ENCODE measurements at regions not wholly inside any gene's neighbourhood (a gene's known extent, or its start where the extent isn't known, plus 50 kb on each side); places are given as distances from the start of the nearest gene placed in this dataset.
A peak's percentile ranks its signal among the peaks of the same experiment; 100 is the strongest.

- no peak overlapping the region for H3K9ac ChIP-seq (ENCODE audit: low read depth, low read length)
- peaks cover 32% of the 10 kb centered on the region for H3K27me3 ChIP-seq (ENCODE audit: control insufficient read depth, insufficient read depth, low read length)
- H3K4me1 ChIP-seq (ENCODE audit: control insufficient read depth, insufficient read depth, low read length) = peaks cover 33% of the 10 kb centered on the region
- H3K36me3 ChIP-seq (ENCODE audit: control insufficient read depth, insufficient read depth, low read length) = no peaks in the 10 kb centered on the region
- no peak overlapping the region for H3K4me3 ChIP-seq (ENCODE audit: low read depth, low read length)
- no peaks in the 10 kb centered on the region; the same call in 1 of the 2 replicates for H3K9me3 ChIP-seq (ENCODE audit: control insufficient read depth, insufficient read depth, low read length)
- H3K27ac ChIP-seq (ENCODE audit: low read depth, low read length) = no peak overlapping the region
Measured at GRCh38 chr1:87682565-87682964, 353.9 kb downstream of the LMO4 start.

- Histone ChIP-seq H3K36me3 (ENCODE audit: control insufficient read depth, insufficient read depth, low read length) (no peaks in the 10 kb centered on the region), H3K9me3 (ENCODE audit: control insufficient read depth, insufficient read depth, low read length) (no peaks in the 10 kb centered on the region; the same call in 1 of the 2 replicates), H3K9ac (ENCODE audit: low read depth, low read length) (no peak overlapping the region), H3K4me3 (ENCODE audit: low read depth, low read length) (no peak overlapping the region), H3K27ac (ENCODE audit: low read depth, low read length) (no peak overlapping the region), H3K27me3 (ENCODE audit: control insufficient read depth, insufficient read depth, low read length) (peaks cover 35% of the 10 kb centered on the region), H3K4me1 (ENCODE audit: control insufficient read depth, insufficient read depth, low read length) (peaks cover 33% of the 10 kb centered on the region)
Measured at GRCh38 chr1:87683196-87683956, 354.7 kb downstream of the LMO4 start.

- peaks cover 35% of the 10 kb centered on the region for H3K27me3 ChIP-seq (ENCODE audit: control insufficient read depth, insufficient read depth, low read length)
- no peak overlapping the region for H3K27ac ChIP-seq (ENCODE audit: low read depth, low read length)
- no peaks in the 10 kb centered on the region; the same call in 1 of the 2 replicates for H3K9me3 ChIP-seq (ENCODE audit: control insufficient read depth, insufficient read depth, low read length)
- H3K4me3 ChIP-seq (ENCODE audit: low read depth, low read length) = peak overlapping the region; percentile 36; the same call in 1 of the 2 replicates
- H3K36me3 ChIP-seq (ENCODE audit: control insufficient read depth, insufficient read depth, low read length) = no peaks in the 10 kb centered on the region
- H3K9ac ChIP-seq (ENCODE audit: low read depth, low read length) = no peak overlapping the region
- H3K4me1 ChIP-seq (ENCODE audit: control insufficient read depth, insufficient read depth, low read length) = peaks cover 33% of the 10 kb centered on the region
Measured at GRCh38 chr1:87684194-87684593, 355.5 kb downstream of the LMO4 start.

GRCh38 chr1:87684713-87685205, 356.1 kb downstream of the LMO4 start:
- Histone ChIP-seq H3K27me3 (ENCODE audit: control insufficient read depth, insufficient read depth, low read length) (peaks cover 35% of the 10 kb centered on the region), H3K9me3 (ENCODE audit: control insufficient read depth, insufficient read depth, low read length) (no peaks in the 10 kb centered on the region), H3K4me3 (ENCODE audit: low read depth, low read length) (peak overlapping the region; percentile 36), H3K9ac (ENCODE audit: low read depth, low read length) (no peak overlapping the region), H3K27ac (ENCODE audit: low read depth, low read length) (peak overlapping the region; percentile 83), H3K4me1 (ENCODE audit: control insufficient read depth, insufficient read depth, low read length) (peaks cover 33% of the 10 kb centered on the region), H3K36me3 (ENCODE audit: control insufficient read depth, insufficient read depth, low read length) (no peaks in the 10 kb centered on the region)

- Histone ChIP-seq H3K27ac (ENCODE audit: low read depth, low read length) (peak overlapping the region; percentile 83), H3K4me3 (ENCODE audit: low read depth, low read length) (peak overlapping the region; percentile 36), H3K36me3 (ENCODE audit: control insufficient read depth, insufficient read depth, low read length) (no peaks in the 10 kb centered on the region), H3K9me3 (ENCODE audit: control insufficient read depth, insufficient read depth, low read length) (no peaks in the 10 kb centered on the region), H3K27me3 (ENCODE audit: control insufficient read depth, insufficient read depth, low read length) (peaks cover 35% of the 10 kb centered on the region), H3K9ac (ENCODE audit: low read depth, low read length) (no peak overlapping the region; the same call in 1 of the 2 replicates), H3K4me1 (ENCODE audit: control insufficient read depth, insufficient read depth, low read length) (peaks cover 33% of the 10 kb centered on the region)
Measured at GRCh38 chr1:87685311-87686135, 356.8 kb downstream of the LMO4 start.

- Histone ChIP-seq H3K27ac (ENCODE audit: low read depth, low read length) (peak overlapping the region; percentile 83), H3K4me1 (ENCODE audit: control insufficient read depth, insufficient read depth, low read length) (peaks cover 33% of the 10 kb centered on the region), H3K4me3 (ENCODE audit: low read depth, low read length) (no peak overlapping the region), H3K36me3 (ENCODE audit: control insufficient read depth, insufficient read depth, low read length) (no peaks in the 10 kb centered on the region), H3K27me3 (ENCODE audit: control insufficient read depth, insufficient read depth, low read length) (peaks cover 35% of the 10 kb centered on the region), H3K9me3 (ENCODE audit: control insufficient read depth, insufficient read depth, low read length) (no peaks in the 10 kb centered on the region), H3K9ac (ENCODE audit: low read depth, low read length) (no peak overlapping the region)
Measured at GRCh38 chr1:87686136-87686495, 357.4 kb downstream of the LMO4 start.

- H3K9me3 ChIP-seq (ENCODE audit: control insufficient read depth, insufficient read depth, low read length) = no peaks in the 10 kb centered on the region
Measured at GRCh38 chr1:87686671-87687070, 358.0 kb downstream of the LMO4 start.

GRCh38 chr1:87688136-87688535, 359.5 kb downstream of the LMO4 start:
- H3K36me3 ChIP-seq (ENCODE audit: control insufficient read depth, insufficient read depth, low read length) = no peaks in the 10 kb centered on the region
- H3K9me3 ChIP-seq (ENCODE audit: control insufficient read depth, insufficient read depth, low read length) = no peaks in the 10 kb centered on the region
- peaks cover 35% of the 10 kb centered on the region for H3K27me3 ChIP-seq (ENCODE audit: control insufficient read depth, insufficient read depth, low read length)
- H3K4me1 ChIP-seq (ENCODE audit: control insufficient read depth, insufficient read depth, low read length) = peaks cover 33% of the 10 kb centered on the region
- H3K4me3 ChIP-seq (ENCODE audit: low read depth, low read length) = no peak overlapping the region
- H3K9ac ChIP-seq (ENCODE audit: low read depth, low read length) = no peak overlapping the region
- no peak overlapping the region for H3K27ac ChIP-seq (ENCODE audit: low read depth, low read length)

More at GRCh38 chr1:87686671-87687070, 358.0 kb downstream of the LMO4 start:
- H3K4me1 ChIP-seq (ENCODE audit: control insufficient read depth, insufficient read depth, low read length) = peaks cover 33% of the 10 kb centered on the region
- H3K27ac ChIP-seq (ENCODE audit: low read depth, low read length) = no peak overlapping the region
- H3K27me3 ChIP-seq (ENCODE audit: control insufficient read depth, insufficient read depth, low read length) = peaks cover 35% of the 10 kb centered on the region
- H3K4me3 ChIP-seq (ENCODE audit: low read depth, low read length) = no peak overlapping the region
- no peaks in the 10 kb centered on the region for H3K36me3 ChIP-seq (ENCODE audit: control insufficient read depth, insufficient read depth, low read length)
- H3K9ac ChIP-seq (ENCODE audit: low read depth, low read length) = no peak overlapping the region

- Histone ChIP-seq H3K4me3 (ENCODE audit: low read depth, low read length) (no peak overlapping the region), H3K27ac (ENCODE audit: low read depth, low read length) (no peak overlapping the region), H3K27me3 (ENCODE audit: control insufficient read depth, insufficient read depth, low read length) (peaks cover 26% of the 10 kb centered on the region), H3K9ac (ENCODE audit: low read depth, low read length) (no peak overlapping the region), H3K4me1 (ENCODE audit: control insufficient read depth, insufficient read depth, low read length) (peaks cover 23% of the 10 kb centered on the region), H3K9me3 (ENCODE audit: control insufficient read depth, insufficient read depth, low read length) (no peaks in the 10 kb centered on the region), H3K36me3 (ENCODE audit: control insufficient read depth, insufficient read depth, low read length) (no peaks in the 10 kb centered on the region)
Measured at GRCh38 chr1:87689487-87689886, 360.8 kb downstream of the LMO4 start.

GRCh38 chr1:87696483-87696882, 367.8 kb downstream of the LMO4 start:
- no peak overlapping the region for H3K9ac ChIP-seq (ENCODE audit: low read depth, low read length)
- H3K27ac ChIP-seq (ENCODE audit: low read depth, low read length) = no peak overlapping the region
- no peaks in the 10 kb centered on the region for H3K36me3 ChIP-seq (ENCODE audit: control insufficient read depth, insufficient read depth, low read length)
- no peak overlapping the region for H3K4me3 ChIP-seq (ENCODE audit: low read depth, low read length)
- no peaks in the 10 kb centered on the region for H3K4me1 ChIP-seq (ENCODE audit: control insufficient read depth, insufficient read depth, low read length)
- H3K27me3 ChIP-seq (ENCODE audit: control insufficient read depth, insufficient read depth, low read length) = no peaks in the 10 kb centered on the region
- peaks cover 2% of the 10 kb centered on the region; the same call in 1 of the 2 replicates for H3K9me3 ChIP-seq (ENCODE audit: control insufficient read depth, insufficient read depth, low read length)

GRCh38 chr1:87702455-87702854, 373.8 kb downstream of the LMO4 start:
- peaks cover 3% of the 10 kb centered on the region; the same call in 1 of the 2 replicates for H3K4me1 ChIP-seq (ENCODE audit: control insufficient read depth, insufficient read depth, low read length)
- no peaks in the 10 kb centered on the region for H3K27me3 ChIP-seq (ENCODE audit: control insufficient read depth, insufficient read depth, low read length)
- H3K4me3 ChIP-seq (ENCODE audit: low read depth, low read length) = no peak overlapping the region
- H3K9me3 ChIP-seq (ENCODE audit: control insufficient read depth, insufficient read depth, low read length) = peaks cover 6% of the 10 kb centered on the region; the same call in 1 of the 2 replicates
- H3K9ac ChIP-seq (ENCODE audit: low read depth, low read length) = no peak overlapping the region
- H3K27ac ChIP-seq (ENCODE audit: low read depth, low read length) = no peak overlapping the region
- no peaks in the 10 kb centered on the region for H3K36me3 ChIP-seq (ENCODE audit: control insufficient read depth, insufficient read depth, low read length)

Measured in HUES48 (cell line).